GM18502 (cell line): ENCODE measurements at regions not wholly inside any gene's neighbourhood (a gene's known extent, or its start where the extent isn't known, plus 50 kb on each side); places are given as distances from the start of the nearest gene placed in this dataset.
A peak's percentile ranks its signal among the peaks of the same experiment; 100 is the strongest.
"Not testable (repeated sequence)": the region's sequence is repeated elsewhere in the genome, so short reads cannot be mapped to it uniquely, and the experiment has no call there.

Experiments
- ATAC-seq: cut with Tn5 transposase; IDR thresholded peaks from one replicate; pipeline ENCODE4 v1.9.1; 2021; ENCODE audit warnings: mild to moderate bottlenecking; ENCODE audit not compliant: unreplicated experiment, poor library complexity

DNA sequence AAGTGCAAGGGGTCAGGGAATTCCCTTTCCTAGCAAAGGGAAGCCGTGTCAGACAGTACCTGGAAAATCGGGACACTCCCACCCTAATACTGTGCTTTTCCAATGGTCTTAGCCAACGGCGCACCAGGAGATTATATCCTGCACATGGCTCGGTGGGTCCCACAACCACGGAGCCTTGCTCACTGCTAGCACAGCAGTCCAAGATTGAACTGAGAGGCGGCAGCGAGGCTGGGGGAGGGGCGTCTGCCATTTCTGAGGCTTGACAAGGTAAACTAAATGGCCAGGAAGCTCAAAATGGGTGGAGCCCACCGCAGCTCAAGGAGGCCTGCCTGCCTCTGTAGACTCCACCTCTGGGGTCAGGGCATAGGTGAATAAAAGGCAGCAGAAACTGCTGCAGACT, 76.5 kb upstream of the LINC00632 start:
- not testable (repeated sequence) for ATAC-seq

GRCh38 chrX:140608111-140608510, 101.4 kb upstream of the LINC00632 start:
- ATAC-seq = no peak

GRCh38 chrX:140602140-140602539, 97.3 kb upstream of the SOX3 start:
- no peak for ATAC-seq

- ATAC-seq = no peak
Measured at GRCh38 chrX:140599851-140600250, 95.0 kb upstream of the SOX3 start.

DNA sequence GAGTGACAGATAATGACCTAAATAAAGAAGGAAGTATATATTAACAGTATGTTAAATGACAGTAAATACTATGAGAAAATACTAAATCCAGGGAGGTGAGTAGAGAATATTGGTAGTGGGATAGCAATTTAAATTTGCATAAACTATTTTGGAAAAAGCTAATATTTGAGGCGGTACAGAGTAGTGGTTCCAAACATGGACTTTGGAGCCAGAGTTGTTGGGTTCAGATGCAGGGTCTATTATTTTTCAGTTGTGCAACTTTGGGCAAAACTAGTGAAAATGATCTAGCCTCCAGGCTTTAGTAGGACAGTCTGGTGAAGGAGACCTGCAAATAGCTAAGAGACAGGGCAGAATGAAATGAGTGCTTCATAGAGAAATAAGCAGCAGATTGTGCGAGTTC, 84.8 kb upstream of the SOX3 start:
- ATAC-seq = no peak

DNA sequence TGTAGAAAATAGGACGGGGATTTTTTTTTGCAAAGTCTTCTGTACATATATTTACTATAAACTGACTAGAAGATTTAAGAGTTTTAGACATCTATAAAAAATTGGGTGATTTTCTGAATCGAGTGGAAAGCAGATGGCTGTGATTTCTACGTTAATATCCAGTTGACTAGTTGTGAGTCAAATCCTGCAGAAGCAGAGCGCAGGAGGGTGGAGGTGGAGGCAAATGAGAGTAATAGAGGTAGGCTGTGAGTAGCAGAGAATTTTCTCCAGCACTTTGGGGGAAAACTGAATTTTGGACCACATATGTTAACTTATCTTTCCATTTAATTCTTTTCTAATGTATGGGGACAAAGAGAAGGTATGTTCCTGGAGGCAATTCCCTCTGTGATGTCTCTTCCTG, 82.1 kb upstream of the SOX3 start:
- no peak for ATAC-seq

- ATAC-seq = no peak
Measured at GRCh38 chrX:140580478-140580877, 75.6 kb upstream of the SOX3 start.

DNA sequence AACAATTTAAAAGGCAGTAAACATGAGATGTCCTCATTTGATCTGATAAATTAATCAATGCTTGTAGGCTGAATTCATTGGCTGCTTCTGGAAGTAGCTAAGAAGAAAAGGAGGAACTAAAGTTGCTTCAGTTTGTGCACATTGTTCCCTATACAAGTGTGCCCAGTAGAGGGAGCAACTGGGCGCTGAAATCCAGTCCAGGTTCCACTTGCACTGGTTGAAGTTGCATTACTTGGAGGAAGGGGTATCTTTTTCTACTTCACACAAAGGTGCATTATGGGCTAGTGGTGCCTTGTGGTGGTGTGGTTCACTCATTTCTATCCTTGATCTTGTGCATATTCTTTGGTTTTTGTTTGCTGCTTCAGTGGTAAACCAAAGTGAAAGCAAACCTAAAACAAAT, 67.9 kb upstream of the SOX3 start:
- ATAC-seq = peak; percentile 93

- no peak for ATAC-seq
Measured at GRCh38 chrX:140563893-140564292, 59.0 kb upstream of the SOX3 start.
